H1 (cell line): ENCODE measurements at regions not wholly inside any gene's neighbourhood (a gene's known extent, or its start where the extent isn't known, plus 50 kb on each side); places are given as distances from the start of the nearest gene placed in this dataset.

Source experiments
- CTCF ChIA-PET: fragments of 300-600 bp; sonication (Branson Sonifier 250); formaldehyde crosslinking; loops from one replicate; lab custom pipeline; 2021; ENCODE audit not compliant: partially characterized antibody; lab: Charles Lee
- POLR2A ChIA-PET: fragments of 300-600 bp; sonication (Branson Sonifier 250); formaldehyde crosslinking; loops from one replicate; lab custom pipeline; 2021; ENCODE audit warnings: inconsistent platforms; ENCODE audit not compliant: partially characterized antibody; lab: Charles Lee
- DNase-seq, 2 experiments: peaks; one replicate each; pipeline versions ENCODE4 v3.0.0 to v3.0.0-alpha.2; 2010 to 2022; ENCODE audit warnings: low spot score in 2 of 2, low read depth in 1 of 2, mixed read lengths in 1 of 2
- FAIRE-seq: peaks from 2 replicates; lab custom pipeline; 2011; peaks lifted over from hg19 to GRCh38; lab: Jason Lieb, UNC
- H2AFZ ChIP-seq: 2 replicates; pipeline ENCODE4 v1.8.1; 2012; ENCODE audit warnings: low read length, inconsistent platforms
- H2AK5ac ChIP-seq: 2 replicates; pipeline ENCODE4 v1.6.1; 2013; ENCODE audit warnings: low read depth, low read length
- H2BK120ac ChIP-seq: replicated peaks from 2 replicates; pipeline ENCODE3; 2013; ENCODE audit warnings: low read depth, low read length, inconsistent platforms
- H2BK12ac ChIP-seq: 2 replicates; pipeline ENCODE4 v1.6.1; 2013; ENCODE audit warnings: low read depth, low read length
- H2BK15ac ChIP-seq: 2 replicates; pipeline ENCODE4 v1.6.1; 2013; ENCODE audit warnings: low read length
- H2BK20ac ChIP-seq: 2 replicates; pipeline ENCODE4 v1.6.1; 2013; ENCODE audit warnings: low read length
- H2BK5ac ChIP-seq: 2 replicates; pipeline ENCODE4 v1.6.1; 2013; ENCODE audit warnings: low read depth, low read length
- H3K14ac ChIP-seq: 2 replicates; pipeline ENCODE4 v1.6.1; 2013; ENCODE audit warnings: inconsistent platforms; ENCODE audit not compliant: insufficient read length
- H3K18ac ChIP-seq: 2 replicates; pipeline ENCODE4 v1.6.1; 2013; ENCODE audit warnings: low read length; ENCODE audit errors: extremely low read depth
- H3K23ac ChIP-seq: 2 replicates; pipeline ENCODE4 v1.6.1; 2013; ENCODE audit warnings: inconsistent platforms; ENCODE audit not compliant: insufficient read length
- H3K23me2 ChIP-seq: 2 replicates; pipeline ENCODE4 v1.6.1; 2013; ENCODE audit warnings: low read depth, low read length
- H3K27ac ChIP-seq: 2 replicates; pipeline ENCODE4 v1.6.1; 2011; ENCODE audit warnings: low read depth, low read length, inconsistent platforms
- H3K27me3 ChIP-seq, 4 experiments: replicated peaks in 1 of 4; 1 replicate in 1 of 4; 2 replicates in 3 of 4; pipeline versions ENCODE4 v1.6.1 to v1.8.1; 2011 to 2013; ENCODE audit warnings: low read length in 3 of 4, mild to moderate bottlenecking in 3 of 4, inconsistent platforms in 2 of 4, mixed read lengths in 2 of 4, moderate library complexity in 1 of 4; ENCODE audit not compliant: control insufficient read depth in 3 of 4, insufficient read depth in 3 of 4; ENCODE audit errors: extremely low read depth in 1 of 4
- H3K36me3 ChIP-seq, 4 experiments: 2 replicates each; pipeline versions ENCODE4 v1.6.1 to v1.8.1; 2011 to 2013; ENCODE audit warnings: mild to moderate bottlenecking in 4 of 4, low read length in 3 of 4, moderate library complexity in 2 of 4, control low read depth in 1 of 4, inconsistent platforms in 1 of 4; ENCODE audit not compliant: insufficient read depth in 4 of 4, control insufficient read depth in 2 of 4
- H3K4ac ChIP-seq: replicated peaks from 2 replicates; pipeline ENCODE3; 2013; ENCODE audit warnings: low read length, low read depth, mixed read lengths, inconsistent platforms; ENCODE audit not compliant: insufficient read length
- H3K4me1 ChIP-seq, 4 experiments: replicated peaks in 1 of 4; 1 replicate in 1 of 4; 2 replicates in 3 of 4; pipeline versions ENCODE4 v1.6.1 to v1.8.1; 2011 to 2013; ENCODE audit warnings: low read length in 3 of 4, inconsistent platforms in 2 of 4, mixed read lengths in 1 of 4; ENCODE audit not compliant: insufficient read depth in 4 of 4, control insufficient read depth in 3 of 4
- H3K4me2 ChIP-seq, 2 experiments: 2 replicates each; pipeline versions ENCODE4 v1.6.1 to v1.8.1; 2011 to 2013; ENCODE audit warnings: low read depth in 2 of 2, low read length in 2 of 2, control low read depth in 1 of 2, inconsistent platforms in 1 of 2, mild to moderate bottlenecking in 1 of 2; ENCODE audit not compliant: insufficient read depth in 1 of 2
- H3K4me3 ChIP-seq, 4 experiments: fragments of 200-600, 300-600 bp in 1 of 4; sonication (generic), shearing (Covaris generic), sonication (Bioruptor Twin) in 1 of 4; 2 replicates each; pipeline versions ENCODE4 v1.5.1 to v1.8.1; 2011 to 2016; ENCODE audit warnings: low read length in 4 of 4, low read depth in 3 of 4, control low read depth in 2 of 4, inconsistent platforms in 2 of 4, mild to moderate bottlenecking in 2 of 4, mixed read lengths in 1 of 4, moderate library complexity in 1 of 4; ENCODE audit not compliant: insufficient read depth in 2 of 4; ENCODE audit errors: extremely low read depth in 1 of 4
- H3K56ac ChIP-seq: replicated peaks from 2 replicates; pipeline ENCODE3; 2013; ENCODE audit warnings: low read depth, mild to moderate bottlenecking, mixed read lengths, low read length, inconsistent platforms; ENCODE audit not compliant: insufficient read length
- H3K79me1 ChIP-seq: 2 replicates; pipeline ENCODE4 v1.6.1; 2013; ENCODE audit warnings: low read depth, low read length, control low read depth
- H3K79me2 ChIP-seq, 2 experiments: 2 replicates each; pipeline versions ENCODE4 v1.6.1 to v1.8.1; 2012 to 2013; ENCODE audit warnings: low read length in 2 of 2, mild to moderate bottlenecking in 2 of 2, inconsistent platforms in 1 of 2; ENCODE audit not compliant: insufficient read depth in 2 of 2, control insufficient read depth in 1 of 2
- H3K9ac ChIP-seq, 4 experiments: replicated peaks in 1 of 4; 1 replicate in 1 of 4; 2 replicates in 3 of 4; pipeline versions ENCODE4 v1.6.1 to v1.8.1; 2011 to 2013; ENCODE audit warnings: low read depth in 3 of 4, low read length in 3 of 4, control low read depth in 2 of 4, mild to moderate bottlenecking in 2 of 4, moderate library complexity in 2 of 4, inconsistent platforms in 1 of 4; ENCODE audit errors: extremely low read depth in 1 of 4
- H3K9me3 ChIP-seq, 2 experiments: 2 replicates each; pipeline versions ENCODE4 v1.6.1 to v1.8.1; 2012 to 2013; ENCODE audit warnings: mild to moderate bottlenecking in 2 of 2, moderate library complexity in 2 of 2, control low read depth in 1 of 2, inconsistent platforms in 1 of 2, low read depth in 1 of 2, low read length in 1 of 2, mixed read lengths in 1 of 2; ENCODE audit not compliant: insufficient read depth in 2 of 2
- H4K20me1 ChIP-seq, 2 experiments: replicated peaks in 1 of 2; 2 replicates each; pipeline versions ENCODE3 to v1.8.1; 2011 to 2013; ENCODE audit warnings: inconsistent platforms in 2 of 2, low read length in 2 of 2, mild to moderate bottlenecking in 1 of 2; ENCODE audit not compliant: insufficient read depth in 2 of 2, control insufficient read depth in 1 of 2
- H4K5ac ChIP-seq: 2 replicates; pipeline ENCODE4 v1.6.1; 2013; ENCODE audit warnings: low read length, low read depth, mixed read lengths, inconsistent platforms; ENCODE audit not compliant: insufficient read length
- H4K8ac ChIP-seq: 2 replicates; pipeline ENCODE4 v1.8.0; 2013; ENCODE audit warnings: mild to moderate bottlenecking, moderate library complexity, low read length, inconsistent platforms; ENCODE audit not compliant: insufficient read depth; ENCODE audit errors: extremely low read depth
- H4K91ac ChIP-seq: replicated peaks from 2 replicates; pipeline ENCODE3; 2013; ENCODE audit warnings: low read length, mixed read lengths, inconsistent platforms; ENCODE audit not compliant: insufficient read length
- BACH1 ChIP-seq: IDR thresholded peaks from 2 replicates; pipeline ENCODE4 v1.6.1; 2012; ENCODE audit warnings: low read length, improper control_type of control experiment
- BRCA1 ChIP-seq: IDR thresholded peaks from 2 replicates; pipeline ENCODE4 v1.6.1; 2012; ENCODE audit warnings: low read depth, low read length, improper control_type of control experiment
- CEBPB ChIP-seq: IDR thresholded peaks from 2 replicates; pipeline ENCODE4 v1.6.1; 2012; ENCODE audit warnings: low read depth, low read length
- CHD1 ChIP-seq: IDR thresholded peaks from 2 replicates; pipeline ENCODE4 v1.6.1; 2012; ENCODE audit warnings: low read depth, low read length, improper control_type of control experiment
- CTBP2 ChIP-seq: IDR thresholded peaks from 2 replicates; pipeline ENCODE4 v1.7.0; 2011; ENCODE audit warnings: borderline replicate concordance, mild to moderate bottlenecking, moderate library complexity, mixed read lengths, low read length; ENCODE audit not compliant: insufficient read depth, insufficient read length
- KDM5A ChIP-seq: fragments of 200-600 bp; IDR thresholded peaks from 2 replicates; pipeline ENCODE4 v1.7.1; 2012; ENCODE audit warnings: mild to moderate bottlenecking, low read length, inconsistent platforms, mixed read lengths
- RFX5 ChIP-seq: IDR thresholded peaks from 2 replicates; pipeline ENCODE4 v1.6.1; 2011; ENCODE audit warnings: low read depth, low read length, improper control_type of control experiment, borderline replicate concordance
- SAP30 ChIP-seq: fragments of 300-600 bp; sonication (generic); IDR thresholded peaks from 2 replicates; pipeline ENCODE4 v1.7.1; 2012; ENCODE audit warnings: low read length, moderate library complexity, mild to moderate bottlenecking, inconsistent platforms; ENCODE audit not compliant: insufficient read depth, insufficient replicate concordance
- SIX5 ChIP-seq: IDR thresholded peaks from 2 replicates; pipeline ENCODE4 v1.6.1; 2011; ENCODE audit warnings: mild to moderate bottlenecking, low read depth, low read length
- SP2 ChIP-seq: IDR thresholded peaks from 2 replicates; pipeline ENCODE4 v1.6.1; 2012; ENCODE audit warnings: mild to moderate bottlenecking, low read length, inconsistent platforms
- SP4 ChIP-seq: IDR thresholded peaks from 2 replicates; pipeline ENCODE4 v1.6.1; 2012; ENCODE audit warnings: low read length, inconsistent platforms
- SUZ12 ChIP-seq: fragments of 200-600 bp; sonication (generic); IDR thresholded peaks from 2 replicates; pipeline ENCODE4 v1.6.1; 2012; ENCODE audit warnings: mild to moderate bottlenecking, inconsistent platforms, low read length, moderate library complexity, mixed read lengths
- TAF1 ChIP-seq: IDR thresholded peaks from 2 replicates; pipeline ENCODE4 v1.6.1; 2011; ENCODE audit warnings: mild to moderate bottlenecking, low read depth, low read length
- TEAD4 ChIP-seq: IDR thresholded peaks from 2 replicates; pipeline ENCODE4 v1.6.1; 2012; ENCODE audit warnings: low read depth, low read length, inconsistent platforms, mixed read lengths
- ZNF274 ChIP-seq: IDR thresholded peaks from 2 replicates; pipeline ENCODE4 v1.7.0; 2012; ENCODE audit warnings: low read length, borderline replicate concordance; ENCODE audit errors: extremely low read depth
- WGBS, 2 experiments: shearing (Covaris generic) in 1 of 2; methylation state at CpG; one replicate each; pipeline versions ENCODE4 v1.1.6 to v1.1.7; 2013 to 2015; ENCODE audit warnings: low lambda C conversion rate in 2 of 2, mixed read lengths in 2 of 2, inconsistent platforms in 1 of 2, low coverage in 1 of 2, missing lambda C conversion rate in 1 of 2; ENCODE audit not compliant: insufficient replicate concordance in 2 of 2, insufficient coverage in 1 of 2, insufficient read length in 1 of 2; ENCODE audit errors: extremely low coverage in 1 of 2, missing lambda C conversion rate in 1 of 2; 5-methylcytosine and 5-hydroxymethylcytosine counted together

GRCh38 chr3:16784973-16785372, 99.8 kb upstream of the PLCL2 start:
- 92% methylated on average over 2 of the region's 2 CpGs; no CpG with 5 or more reads in 1 of the 2 experiments for WGBS, 2 experiments
- Histone ChIP-seq H3K23ac (no peak overlapping the region), H2BK12ac (no peak overlapping the region), H2BK20ac (no peak overlapping the region), H2AFZ (no peak overlapping the region), H3K27me3 (no peaks in the 10 kb centered on the region), H3K23me2 (no peaks in the 10 kb centered on the region), H3K4me1 (peaks cover 3 to 9% (median 8%) of the 10 kb centered on the region in 4 experiments), H4K5ac (no peak overlapping the region), H3K4me2 (no peak overlapping the region), H2BK15ac (no peak overlapping the region), H3K14ac (no peak overlapping the region), H3K56ac (no peak overlapping the region), H3K9me3 (no peaks in the 10 kb centered on the region), H3K36me3 (no peaks in the 10 kb centered on the region), H4K8ac (no peak overlapping the region), H3K79me2 (no peaks in the 10 kb centered on the region), H2BK5ac (no peak overlapping the region), H3K4ac (no peak overlapping the region), H3K9ac (no peak overlapping the region), H3K18ac (no peak overlapping the region), H2AK5ac (no peak overlapping the region), H4K20me1 (no peaks in the 10 kb centered on the region), H2BK120ac (no peak overlapping the region), H3K79me1 (no peaks in the 10 kb centered on the region), H3K4me3 (no peak overlapping the region), H3K27ac (no peak overlapping the region), H4K91ac (no peak overlapping the region)
- ChIA-PET CTCF (interaction anchor here (1.0 to 1.2 kb wide), 2 partner anchors 11 to 18 kb away, joined by 3 to 4 read pairs; no protein-coding TSS in a partner anchor), POLR2A (no interaction called here)
- no peak for TF ChIP-seq RFX5
- TF ChIP-seq SP2, result no peak
- TF ChIP-seq SIX5, result no peak
- no peak for TF ChIP-seq TAF1
- no peak for TF ChIP-seq BACH1
- TF ChIP-seq TEAD4, result no peak
- TF ChIP-seq KDM5A, result no peak
- TF ChIP-seq BRCA1, result no peak
- no peak for TF ChIP-seq SP4
- TF ChIP-seq CHD1, result no peak
- TF ChIP-seq ZNF274, result no peak
- TF ChIP-seq CEBPB, result no peak
- no peak for TF ChIP-seq CTBP2
- TF ChIP-seq SUZ12, result no peak
- TF ChIP-seq SAP30, result no peak
- no peak for DNase-seq
- no peak for FAIRE-seq
